NCI-H2029 treated with DMSO at 0.1 percent for 48 hours (cell line): ENCODE measurements at regions not wholly inside any gene's neighbourhood (a gene's known extent, or its start where the extent isn't known, plus 50 kb on each side); places are given as distances from the start of the nearest gene placed in this dataset.

Source experiments
- DNase-seq: peaks from one replicate; lab custom pipeline; 2025; lab: John Stamatoyannopoulos, UW

- no peak for DNase-seq
Observed at GRCh38 chr6:164152611-164153010, 738.1 kb downstream of the QKI start.

DNA sequence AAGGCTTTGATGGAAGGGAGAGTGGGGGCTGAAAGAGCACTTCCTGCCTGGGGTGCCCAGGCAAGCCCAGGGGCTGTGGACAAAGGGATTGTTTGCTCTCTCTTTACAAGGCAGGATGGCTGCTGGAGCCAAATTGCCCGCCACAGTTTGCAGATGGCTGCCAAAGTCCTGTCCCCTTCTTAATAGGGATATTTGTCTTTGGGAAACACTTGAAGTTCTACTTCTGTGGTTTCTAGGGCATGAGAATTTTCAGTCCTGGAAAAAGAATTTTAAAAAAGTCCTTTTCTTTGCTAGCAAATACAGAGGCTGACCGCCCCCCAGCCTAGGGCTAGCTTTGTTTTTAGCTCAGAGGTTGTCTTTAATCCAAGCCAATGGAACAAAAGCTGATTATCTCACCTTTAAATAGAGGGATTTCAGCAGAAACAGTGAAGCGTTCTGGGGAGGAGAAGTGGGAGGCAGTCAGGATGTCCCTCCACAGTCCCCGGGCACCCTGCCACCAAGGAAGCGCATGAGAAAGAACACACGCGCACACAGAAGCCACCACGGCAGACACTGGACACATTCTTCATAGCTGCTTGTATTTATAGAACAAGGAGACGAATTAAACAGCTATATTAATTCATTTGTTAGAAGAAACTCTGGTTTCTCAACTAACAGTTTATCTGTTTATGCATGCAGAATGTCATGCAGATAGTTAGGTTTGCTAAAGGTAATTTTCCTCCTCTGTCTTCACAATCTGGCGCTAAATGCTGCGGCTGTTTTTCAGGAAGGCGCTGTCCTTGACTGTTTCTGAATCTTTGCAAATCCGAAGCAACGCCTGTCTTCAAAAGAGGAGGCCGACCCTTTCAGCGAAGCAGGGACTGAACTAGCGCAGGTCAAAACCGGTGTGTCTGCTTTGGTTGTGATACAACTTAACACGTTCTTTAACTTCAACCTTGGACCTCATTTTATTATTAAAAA is 736.9 kb downstream of the QKI start:
- DNase-seq: peak; percentile 93

DNA sequence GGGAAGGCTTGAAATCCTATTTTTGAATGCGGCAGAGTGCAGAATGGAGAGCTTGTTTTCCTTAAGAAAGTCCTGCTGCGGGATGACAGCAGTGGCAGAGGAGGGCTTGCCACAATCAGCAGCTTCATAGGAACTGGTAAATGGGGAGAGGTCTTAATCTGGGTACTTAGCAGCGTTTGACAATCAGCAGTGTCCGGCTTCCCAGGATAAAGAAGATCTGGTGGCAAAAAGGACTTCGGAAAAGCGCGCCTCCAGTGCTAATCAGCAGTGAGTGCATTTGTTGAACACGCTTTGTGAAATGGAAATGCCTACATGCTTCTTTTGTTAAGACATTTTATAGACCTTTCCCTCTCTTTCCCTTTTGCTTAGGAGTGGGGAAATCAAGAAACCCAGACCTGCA is 735.7 kb downstream of the QKI start:
- no peak for DNase-seq

GRCh38 chr6:164148788-164149187 is 734.3 kb downstream of the QKI start:
- DNase-seq: no peak

- DNase-seq: no peak
Observed at GRCh38 chr6:164144316-164144715, 729.8 kb downstream of the QKI start.

- DNase-seq: no peak
Observed at GRCh38 chr6:164142322-164142721, 727.8 kb downstream of the QKI start.

GRCh38 chr6:164135511-164136132 is 721.1 kb downstream of the QKI start:
- no peak for DNase-seq

- DNase-seq: no peak
Observed at GRCh38 chr6:164133095-164133494, 718.6 kb downstream of the QKI start.

DNA sequence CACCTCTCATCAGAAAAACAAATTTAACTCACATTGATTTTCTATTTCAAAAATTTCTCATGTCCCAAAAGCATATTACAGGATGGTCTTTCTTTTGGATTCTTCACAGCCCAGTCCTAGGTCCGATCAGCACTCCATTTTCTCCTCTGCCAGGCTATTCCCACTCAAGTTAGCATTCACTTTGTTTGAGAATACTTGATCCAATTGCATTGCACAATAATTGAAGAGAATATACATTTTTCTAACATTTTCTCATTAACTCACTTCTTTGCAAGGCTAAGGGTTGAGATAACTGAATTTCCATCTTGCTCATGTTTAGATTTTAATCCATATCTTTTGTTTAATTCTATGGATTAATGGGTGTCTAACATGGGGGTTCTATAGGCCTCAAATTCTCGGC is 716.1 kb downstream of the QKI start:
- no peak for DNase-seq

GRCh38 chr6:164130151-164130550 is 715.6 kb downstream of the QKI start:
- peak; percentile 80 for DNase-seq

DNA sequence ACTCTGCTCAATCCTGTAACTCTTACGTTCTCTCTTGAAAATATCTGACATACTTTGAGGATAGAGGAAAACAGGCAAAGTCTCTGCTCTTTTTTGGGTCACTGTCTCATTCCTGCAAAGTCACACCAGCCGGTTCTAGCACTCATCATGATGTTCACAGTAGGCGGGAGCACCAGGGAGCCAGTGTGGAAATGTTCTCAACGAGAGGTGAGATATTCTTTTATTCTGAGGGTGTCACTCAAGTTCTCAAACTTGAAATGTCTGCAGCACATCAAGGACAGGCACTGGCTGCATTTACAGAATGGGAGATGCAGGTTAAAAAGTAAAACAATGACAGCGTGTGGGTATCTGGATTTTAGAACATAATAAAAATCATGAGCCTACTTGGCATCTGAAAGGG is 714.7 kb downstream of the QKI start:
- no peak for DNase-seq

- DNase-seq: no peak
Observed at GRCh38 chr6:164128101-164128500, 713.6 kb downstream of the QKI start.

DNA sequence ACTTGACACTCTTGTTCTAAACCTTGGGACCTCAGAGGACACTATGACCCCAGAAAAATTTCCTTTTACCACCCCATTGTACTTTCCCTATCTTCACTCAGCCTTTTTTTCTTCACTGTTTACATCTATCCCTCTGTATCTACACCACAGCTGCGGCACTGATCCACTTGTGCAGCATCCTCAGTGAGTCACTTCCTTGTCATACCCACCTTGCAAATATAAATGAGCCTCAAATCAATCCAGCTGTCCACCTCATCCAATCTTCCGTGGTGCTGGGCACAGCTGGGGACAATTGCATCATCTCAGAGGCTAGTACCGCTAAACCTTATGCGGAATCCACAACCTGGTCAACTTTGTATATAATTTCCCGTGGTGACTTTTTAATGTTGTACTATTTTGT is 710.5 kb downstream of the QKI start:
- no peak for DNase-seq

DNA sequence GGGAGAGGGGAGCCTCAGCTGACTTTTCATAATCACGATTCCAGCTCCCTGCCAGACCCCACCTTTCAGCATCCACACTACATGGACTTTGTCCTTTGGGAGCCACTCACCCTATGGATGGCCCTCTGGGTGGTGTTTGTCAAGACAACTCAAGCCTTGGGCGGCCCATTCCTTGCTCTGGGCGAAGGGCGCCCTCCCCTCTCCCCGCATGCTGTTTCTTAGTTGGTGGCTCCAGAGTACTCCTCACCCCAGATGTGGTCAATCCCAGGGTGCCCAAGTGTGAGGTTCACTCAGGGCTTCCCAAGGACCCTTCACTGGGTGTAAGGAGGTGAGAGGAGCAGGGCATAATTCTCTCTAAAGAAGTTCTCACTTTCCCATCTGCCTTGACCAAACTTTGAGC is 710.0 kb downstream of the QKI start:
- no peak for DNase-seq

DNA sequence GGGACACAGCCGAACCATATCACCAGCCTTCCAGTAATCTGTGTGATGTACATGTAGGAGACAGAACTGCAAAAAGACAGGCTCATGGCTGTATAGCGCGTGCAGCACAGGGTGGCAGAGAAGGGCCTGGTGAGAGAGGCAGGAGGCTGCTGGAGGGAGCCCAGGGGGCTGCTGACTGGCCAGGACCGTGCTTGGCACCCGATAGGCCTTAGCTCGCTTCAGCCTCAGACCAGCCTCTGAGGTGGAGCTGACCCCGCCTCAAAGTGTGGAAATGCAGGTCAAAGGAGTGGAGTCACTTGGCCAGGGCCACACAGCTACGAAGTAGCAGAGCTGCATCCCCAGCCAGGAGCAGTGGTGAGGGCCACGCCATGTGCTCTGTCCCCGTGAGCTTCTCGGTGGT is 707.6 kb downstream of the QKI start:
- DNase-seq: no peak

DNA sequence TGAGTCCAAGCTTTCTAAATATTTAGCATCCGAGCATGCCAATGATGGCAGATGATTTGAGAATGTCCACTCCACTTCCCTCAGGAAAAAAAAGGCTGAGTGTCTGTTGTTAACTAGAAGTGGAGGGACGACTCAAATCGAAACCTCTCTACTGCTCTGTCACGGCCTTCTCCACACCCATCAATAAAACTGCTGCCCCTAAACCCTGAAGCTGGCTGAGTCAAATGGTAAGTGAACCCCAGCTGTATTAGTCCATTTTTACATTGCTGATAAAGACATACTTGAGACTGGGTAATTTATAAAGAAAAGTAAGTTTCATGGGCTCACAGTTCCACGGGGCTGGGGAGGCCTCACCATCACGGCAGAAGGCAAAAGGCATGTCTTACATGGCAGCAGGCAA is 707.0 kb downstream of the QKI start:
- DNase-seq: no peak

DNA sequence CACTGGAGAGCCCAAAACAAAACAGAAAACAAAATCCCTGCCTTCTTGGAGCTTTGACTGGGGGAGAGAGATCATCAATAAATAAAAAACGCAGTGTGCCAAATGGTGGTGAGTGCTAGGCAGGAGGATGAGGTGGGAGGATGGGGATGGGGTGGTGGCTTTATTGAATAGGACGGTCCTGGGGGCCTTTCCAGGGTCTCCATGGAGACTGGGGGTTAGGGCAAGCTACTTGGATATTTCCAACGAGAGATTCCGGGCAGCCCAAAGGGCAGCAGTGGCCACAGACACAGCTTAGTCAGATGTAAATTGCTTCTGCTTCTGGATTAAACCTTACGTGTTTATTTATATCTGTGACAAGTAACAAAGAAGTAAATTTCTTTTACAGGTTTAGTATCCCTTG is 700.1 kb downstream of the QKI start:
- DNase-seq: no peak

- no peak for DNase-seq
Observed at GRCh38 chr6:164114051-164114450, 699.5 kb downstream of the QKI start.

DNA sequence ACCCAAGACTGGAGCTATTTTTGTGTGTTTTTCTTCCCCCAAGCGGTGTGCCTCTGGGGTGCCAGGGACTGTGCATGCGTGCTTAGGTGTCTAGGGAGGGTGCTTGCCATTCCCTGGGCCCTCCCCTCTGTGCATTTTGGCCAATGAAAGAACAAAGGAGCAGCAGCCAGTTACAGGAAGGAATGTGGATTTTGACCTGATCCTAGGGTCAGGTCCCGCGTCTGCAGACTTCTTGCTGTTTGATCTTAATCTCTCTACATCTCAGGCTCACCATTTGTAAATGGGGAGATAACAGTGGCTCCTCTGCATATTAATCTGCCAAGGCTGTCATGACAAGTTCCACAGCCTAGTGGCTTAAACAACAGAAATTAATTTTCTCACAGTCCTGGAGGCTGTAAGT is 699.1 kb downstream of the QKI start:
- DNase-seq: no peak

- DNase-seq: peak; percentile 36
Observed at GRCh38 chr6:164109770-164110140, 695.2 kb downstream of the QKI start.

GRCh38 chr6:164108869-164109769 is 694.6 kb downstream of the QKI start:
- DNase-seq: peak; percentile 15

- DNase-seq: no peak
Observed at GRCh38 chr6:164108092-164108491, 693.6 kb downstream of the QKI start.
